PFSK-1 (cell line): ENCODE measurements at regions not wholly inside any gene's neighbourhood (a gene's known extent, or its start where the extent isn't known, plus 50 kb on each side); places are given as distances from the start of the nearest gene placed in this dataset.

Experiments used
- FOXP2 ChIP-seq: optimal IDR thresholded peaks from 2 replicates; pipeline ENCODE3; 2011; ENCODE audit warnings: borderline replicate concordance, control low read depth, inconsistent platforms; ENCODE audit not compliant: insufficient read depth; ENCODE audit errors: extremely low read length, extremely low read depth
- POLR2AphosphoS5 ChIP-seq: IDR thresholded peaks from 2 replicates; pipeline ENCODE4 v1.6.1; 2012; ENCODE audit warnings: low read depth, mild to moderate bottlenecking, control low read depth, low read length, moderate library complexity
- REST ChIP-seq, 2 experiments: IDR thresholded peaks; 2 replicates each; pipeline versions ENCODE4 v1.6.1 to v1.8.0; 2011 to 2012; ENCODE audit warnings: low read depth in 2 of 2, low read length in 2 of 2, control low read depth in 1 of 2, inconsistent platforms in 1 of 2, mild to moderate bottlenecking in 1 of 2, moderate library complexity in 1 of 2; ENCODE audit not compliant: insufficient read depth in 1 of 2
- SIN3A ChIP-seq: IDR thresholded peaks from 2 replicates; pipeline ENCODE4 v1.6.1; 2012; ENCODE audit warnings: mild to moderate bottlenecking, low read length, moderate library complexity, borderline replicate concordance; ENCODE audit not compliant: insufficient read depth
- TAF1 ChIP-seq: IDR thresholded peaks from 2 replicates; pipeline ENCODE4 v1.6.1; 2012; ENCODE audit warnings: low read length, control low read depth, borderline replicate concordance; ENCODE audit not compliant: insufficient read depth

GRCh38 chr11:35083431-35084238 lies 55.3 kb upstream of the CD44 start:
- TF ChIP-seq POLR2AphosphoS5 (no peak), SIN3A (no peak), TAF1 (no peak)

GRCh38 chr11:35084817-35085440 lies 54.0 kb upstream of the CD44 start:
- TF ChIP-seq FOXP2 (no peak), POLR2AphosphoS5 (no peak), TAF1 (no peak), REST (IDR thresholded peaks at IDR 0.05; ENCODE audit: insufficient read depth in 1 of 2, low read depth in 2 of 2, low read length in 2 of 2) (no peak), SIN3A (no peak)

- no peak for TF ChIP-seq POLR2AphosphoS5
- no peak for TF ChIP-seq TAF1
- TF ChIP-seq FOXP2 = no peak
- no peak for TF ChIP-seq SIN3A
- no peak for TF ChIP-seq REST (IDR thresholded peaks at IDR 0.05; ENCODE audit: insufficient read depth in 1 of 2, low read depth in 2 of 2, low read length in 2 of 2)
These were observed 53.3 kb upstream of the CD44 start for GRCh38 chr11:35085531-35086165.

- TF ChIP-seq TAF1 (no peak), FOXP2 (no peak), SIN3A (no peak)
These were observed 51.3 kb upstream of the CD44 start for GRCh38 chr11:35087648-35088047.

- TF ChIP-seq TAF1 = no peak
- no peak for TF ChIP-seq REST (IDR thresholded peaks at IDR 0.05; ENCODE audit: insufficient read depth in 1 of 2, low read depth in 2 of 2, low read length in 2 of 2)
- no peak for TF ChIP-seq FOXP2
- no peak for TF ChIP-seq SIN3A
- TF ChIP-seq POLR2AphosphoS5 = no peak
These were observed 50.7 kb upstream of the CD44 start for GRCh38 chr11:35088226-35088625.

- TF ChIP-seq TAF1 = no peak
- no peak for TF ChIP-seq POLR2AphosphoS5
- no peak for TF ChIP-seq FOXP2
- TF ChIP-seq REST (IDR thresholded peaks at IDR 0.05; ENCODE audit: insufficient read depth in 1 of 2, low read depth in 2 of 2, low read length in 2 of 2) = no peak
These were observed 50.3 kb upstream of the CD44 start for GRCh38 chr11:35088676-35089075.
